PC-9 (cell line): ENCODE measurements at regions not wholly inside any gene's neighbourhood (a gene's known extent, or its start where the extent isn't known, plus 50 kb on each side); places are given as distances from the start of the nearest gene placed in this dataset.
"Not testable (repeated sequence)": the region's sequence is repeated elsewhere in the genome, so short reads cannot be mapped to it uniquely, and the experiment has no call there.

Experiments
- CTCF ChIP-seq: fragments of 200-600 bp; sonication (generic); conservative IDR thresholded peaks from 2 replicates; pipeline ENCODE4 v1.6.1; 2017; ENCODE audit warnings: mixed run types, antibody characterized with exemption, mild to moderate bottlenecking, moderate library complexity
- EZH2 ChIP-seq: fragments of 200-600 bp; sonication (generic); IDR thresholded peaks from 2 replicates; pipeline ENCODE4 v1.8.0; 2017; ENCODE audit warnings: antibody characterized with exemption, low read depth

DNA sequence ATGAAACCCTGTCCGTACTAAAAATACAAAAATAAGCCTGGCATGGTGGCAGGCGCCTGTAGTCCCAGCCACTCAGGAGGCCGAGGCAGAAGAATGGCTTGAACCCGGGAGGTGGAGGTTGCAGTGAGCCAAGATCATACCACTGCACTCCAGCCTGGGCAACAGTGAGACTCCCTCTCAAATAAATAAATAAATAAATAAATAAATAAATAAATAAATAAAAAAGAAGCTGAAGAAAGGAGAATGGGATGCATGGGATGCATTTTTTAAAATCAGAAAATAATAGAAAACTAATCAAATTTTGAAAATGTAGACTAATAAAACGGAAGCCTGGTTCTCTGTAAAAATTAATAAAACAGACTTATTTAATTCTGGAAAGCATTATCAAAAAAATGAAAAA lies 171.1 kb upstream of the CCNG1 start:
- TF ChIP-seq CTCF, EZH2: not testable (repeated sequence)
